ENCODE measurements at regions not wholly inside any gene's neighbourhood (a gene's known extent, or its start where the extent isn't known, plus 50 kb on each side); places are given as distances from the start of the nearest gene placed in this dataset.

DNA sequence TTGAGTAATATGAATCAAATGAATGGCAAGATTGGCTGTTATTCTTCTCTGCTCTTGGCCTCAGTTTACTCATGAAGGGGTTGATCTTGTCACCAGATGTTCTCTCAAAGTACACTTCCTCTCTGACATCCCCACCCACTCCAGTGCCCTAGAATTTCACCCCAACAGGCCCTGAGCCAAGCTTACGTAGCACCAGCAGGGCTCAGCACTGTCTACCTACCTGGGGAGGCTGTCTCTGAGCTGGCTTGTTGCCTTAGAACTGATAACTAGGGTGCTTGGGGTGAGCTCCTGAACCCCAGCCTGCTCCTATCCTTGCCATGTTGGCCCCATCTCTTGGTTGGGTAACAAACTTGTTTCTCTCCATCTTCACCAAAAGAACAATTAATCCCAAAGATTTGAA, 159.1 kb upstream of the USP24 start:
- no peak overlapping the region for H3K4me3 ChIP-seq (ENCODE audit: low read depth, low read length)
- CTCF ChIA-PET: interaction anchor here (1.0 to 5.7 kb wide), 24 partner anchors 9 to 1336 kb away, joined by 3 to 120 read pairs (median 8); partner anchors contain the start of gene PLPP3
- DNase-seq (ENCODE audit: low read depth, low spot score): no peak
- POLR2A ChIA-PET: no interaction called here
- TF ChIP-seq CTCF (IDR thresholded peaks at IDR 0.05; ENCODE audit: insufficient read depth, low read length, missing control alignments): no peak

DNA sequence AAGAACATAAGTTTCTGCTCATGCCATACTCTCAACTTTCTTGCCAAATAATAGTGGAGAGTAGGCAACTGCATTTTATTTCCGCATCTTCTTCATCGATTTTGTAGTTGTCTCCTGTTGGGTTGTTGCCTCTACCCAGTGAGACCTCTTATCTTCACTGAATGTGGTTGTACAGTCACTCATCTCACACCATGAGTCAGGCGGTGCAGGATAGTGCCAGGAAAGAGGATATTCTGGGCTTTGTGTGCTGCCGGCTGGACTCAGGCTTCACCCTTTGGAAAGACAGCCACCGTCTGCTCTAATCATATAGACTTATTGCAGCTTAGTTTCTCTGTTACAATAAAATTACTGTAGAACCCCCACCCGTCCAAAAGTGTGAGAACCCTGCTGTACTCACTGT, 154.3 kb upstream of the USP24 start:
- no peak for DNase-seq (ENCODE audit: low read depth, low spot score)
- no peak for TF ChIP-seq CTCF (IDR thresholded peaks at IDR 0.05; ENCODE audit: insufficient read depth, low read length, missing control alignments)
- ChIA-PET CTCF (interaction anchor here (2.4 to 2.8 kb wide), 2 partner anchors 10 to 12 kb away, joined by 7 to 12 read pairs; no protein-coding TSS in a partner anchor), POLR2A (no interaction called here)
- H3K4me3 ChIP-seq (ENCODE audit: low read depth, low read length): no peak overlapping the region

DNA sequence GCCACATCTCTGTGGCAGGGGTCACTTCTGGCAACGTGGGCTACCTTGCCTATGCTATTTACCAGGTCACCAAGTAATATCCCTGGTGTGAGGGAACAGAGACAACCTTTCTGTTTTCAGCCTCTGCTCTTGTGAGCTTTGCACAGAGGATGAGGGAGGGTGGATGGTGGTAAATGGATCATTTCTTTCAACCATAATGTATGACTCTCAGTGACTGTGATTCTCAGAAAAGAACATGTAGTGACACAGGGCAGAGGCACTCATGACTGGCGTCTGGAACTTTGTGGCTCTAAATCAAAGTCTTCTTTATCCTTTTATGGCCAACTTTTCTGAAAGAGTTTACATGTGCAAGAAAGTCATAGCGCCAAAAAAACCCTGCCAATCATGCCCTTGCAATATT, 153.5 kb upstream of the USP24 start:
- CTCF ChIA-PET: no interaction called here
- POLR2A ChIA-PET: no interaction called here
- TF ChIP-seq CTCF (IDR thresholded peaks at IDR 0.05; ENCODE audit: insufficient read depth, low read length, missing control alignments): no peak
- H3K4me3 ChIP-seq (ENCODE audit: low read depth, low read length): no peak overlapping the region
- no peak for DNase-seq (ENCODE audit: low read depth, low spot score)

- H3K4me3 ChIP-seq (ENCODE audit: low read depth, low read length): no peak overlapping the region
- CTCF ChIA-PET: interaction anchor here (3.3 kb wide), 1 partner anchor 9 kb away, joined by 31 read pairs; no protein-coding TSS in a partner anchor
- TF ChIP-seq CTCF (IDR thresholded peaks at IDR 0.05; ENCODE audit: insufficient read depth, low read length, missing control alignments): no peak
- DNase-seq (ENCODE audit: low read depth, low spot score): no peak
- POLR2A ChIA-PET: no interaction called here
These were observed 152.1 kb upstream of the USP24 start for GRCh38 chr1:55367273-55367672.

DNA sequence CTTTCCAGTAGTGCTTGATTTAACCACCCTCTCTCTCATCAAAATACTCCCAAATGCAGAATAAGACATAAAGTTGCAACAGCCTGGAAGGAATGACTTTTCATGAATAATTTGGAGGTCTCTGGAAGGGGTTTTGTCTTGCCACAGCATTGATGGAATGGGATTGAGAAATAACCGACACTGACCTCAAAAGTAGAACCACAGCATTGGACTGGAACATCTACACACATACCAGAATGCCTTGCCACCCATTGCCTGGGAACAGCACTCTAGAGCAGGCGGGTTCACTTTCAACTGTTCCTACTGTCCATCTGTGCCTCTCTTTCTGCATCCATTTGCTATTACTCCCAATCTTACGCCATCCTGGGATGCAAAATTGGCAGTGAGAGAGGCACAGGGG, 149.1 kb upstream of the USP24 start:
- ChIA-PET CTCF (interaction anchor here (1.1 to 11.8 kb wide), 3 partner anchors 10 to 16 kb away, joined by 3 to 120 read pairs (median 5); no protein-coding TSS in a partner anchor), POLR2A (no interaction called here)
- no peak overlapping the region for H3K4me3 ChIP-seq (ENCODE audit: low read depth, low read length)
- no peak for TF ChIP-seq CTCF (IDR thresholded peaks at IDR 0.05; ENCODE audit: insufficient read depth, low read length, missing control alignments)
- no peak for DNase-seq (ENCODE audit: low read depth, low spot score)

- ChIA-PET POLR2A (no interaction called here), CTCF (interaction anchor here (0.8 to 11.8 kb wide), 5 partner anchors 11 to 79 kb away, joined by 3 to 120 read pairs (median 4); no protein-coding TSS in a partner anchor)
- H3K4me3 ChIP-seq (ENCODE audit: low read depth, low read length): no peak overlapping the region
- no peak for DNase-seq (ENCODE audit: low read depth, low spot score)
- no peak for TF ChIP-seq CTCF (IDR thresholded peaks at IDR 0.05; ENCODE audit: insufficient read depth, low read length, missing control alignments)
These were observed 148.1 kb upstream of the USP24 start for GRCh38 chr1:55363268-55363667.

Data from AG04449 (cell line).